GM18907 (cell line): ENCODE measurements at regions not wholly inside any gene's neighbourhood (a gene's known extent, or its start where the extent isn't known, plus 50 kb on each side); places are given as distances from the start of the nearest gene placed in this dataset.

Experiments
- ATAC-seq: cut with Tn5 transposase; IDR thresholded peaks from one replicate; pipeline ENCODE4 v1.9.1; 2021; ENCODE audit warnings: mild to moderate bottlenecking, moderate library complexity; ENCODE audit not compliant: unreplicated experiment

GRCh38 chr20:16175322-16175961, 397.8 kb downstream of the KIF16B start:
- peak; percentile 87 for ATAC-seq

- no peak for ATAC-seq
Observed at GRCh38 chr20:16174311-16174710, 398.9 kb downstream of the KIF16B start.

- no peak for ATAC-seq
Observed at GRCh38 chr20:16173044-16173443, 400.2 kb downstream of the KIF16B start.

GRCh38 chr20:16171180-16171579, 402.1 kb downstream of the KIF16B start:
- ATAC-seq, result no peak

- ATAC-seq, result no peak
Observed at GRCh38 chr20:16170406-16170971, 402.8 kb downstream of the KIF16B start.

GRCh38 chr20:16167423-16168130, 405.7 kb downstream of the KIF16B start:
- no peak for ATAC-seq

- no peak for ATAC-seq
Observed at GRCh38 chr20:16166737-16167136, 406.5 kb downstream of the KIF16B start.

GRCh38 chr20:16158976-16159286, 414.3 kb downstream of the KIF16B start:
- ATAC-seq, result peak; percentile 59

GRCh38 chr20:16158090-16158975, 414.9 kb downstream of the KIF16B start:
- peak; percentile 89 for ATAC-seq

- no peak for ATAC-seq
Observed at GRCh38 chr20:16147916-16148315, 425.3 kb downstream of the KIF16B start.

- no peak for ATAC-seq
Observed at GRCh38 chr20:16147216-16147615, 426.0 kb downstream of the KIF16B start.

GRCh38 chr20:16145919-16146318, 427.3 kb downstream of the KIF16B start:
- no peak for ATAC-seq

GRCh38 chr20:16143596-16143995, 429.7 kb downstream of the KIF16B start:
- ATAC-seq, result no peak

GRCh38 chr20:16135630-16136029, 437.6 kb downstream of the KIF16B start:
- ATAC-seq, result no peak

GRCh38 chr20:16132036-16132798, 441.0 kb downstream of the KIF16B start:
- no peak for ATAC-seq

GRCh38 chr20:16129411-16129810, 443.8 kb downstream of the KIF16B start:
- no peak for ATAC-seq

GRCh38 chr20:16128538-16129106, 444.6 kb downstream of the KIF16B start:
- no peak for ATAC-seq

GRCh38 chr20:16125816-16126215, 447.4 kb downstream of the KIF16B start:
- ATAC-seq, result no peak

- no peak for ATAC-seq
Observed at GRCh38 chr20:16124911-16125776, 448.1 kb downstream of the KIF16B start.
